D341Med (cell line): ENCODE measurements at regions not wholly inside any gene's neighbourhood (a gene's known extent, or its start where the extent isn't known, plus 50 kb on each side); places are given as distances from the start of the nearest gene placed in this dataset.

ENCODE experiments used
- DNase-seq: peaks from one replicate; pipeline ENCODE4 v3.0.0; 2012; ENCODE audit warnings: low spot score

- DNase-seq, result no peak
Observed at GRCh38 chr4:137310593-137311490, 221.5 kb downstream of the PCDH18 start.

GRCh38 chr4:137310166-137310565, 222.1 kb downstream of the PCDH18 start:
- no peak for DNase-seq

- no peak for DNase-seq
Observed at GRCh38 chr4:137309424-137309823, 222.9 kb downstream of the PCDH18 start.

- no peak for DNase-seq
Observed at GRCh38 chr4:137307806-137308205, 224.5 kb downstream of the PCDH18 start.

GRCh38 chr4:137300776-137301175, 231.5 kb downstream of the PCDH18 start:
- DNase-seq, result no peak

- peak; percentile 17 for DNase-seq
Observed at GRCh38 chr4:137299281-137299680, 233.0 kb downstream of the PCDH18 start.

GRCh38 chr4:137293281-137293680, 239.0 kb downstream of the PCDH18 start:
- no peak for DNase-seq

GRCh38 chr4:137283737-137284136, 248.6 kb downstream of the PCDH18 start:
- no peak for DNase-seq

- DNase-seq, result no peak
Observed at GRCh38 chr4:137278431-137278830, 253.9 kb downstream of the PCDH18 start.

- DNase-seq, result no peak
Observed at GRCh38 chr4:137274404-137274803, 257.9 kb downstream of the PCDH18 start.

GRCh38 chr4:137267024-137267423, 265.3 kb downstream of the PCDH18 start:
- DNase-seq, result no peak

- DNase-seq, result no peak
Observed at GRCh38 chr4:137266511-137266910, 265.8 kb downstream of the PCDH18 start.

- peak; percentile 42 for DNase-seq
Observed at GRCh38 chr4:137263206-137263605, 269.1 kb downstream of the PCDH18 start.

- DNase-seq, result no peak
Observed at GRCh38 chr4:137253949-137254348, 278.3 kb downstream of the PCDH18 start.

GRCh38 chr4:137249112-137249511, 283.2 kb downstream of the PCDH18 start:
- no peak for DNase-seq

- DNase-seq, result no peak
Observed at GRCh38 chr4:137238456-137239162, 293.7 kb downstream of the PCDH18 start.

GRCh38 chr4:137226900-137227299, 305.4 kb downstream of the PCDH18 start:
- DNase-seq, result peak; percentile 28

GRCh38 chr4:137226221-137226620, 306.1 kb downstream of the PCDH18 start:
- DNase-seq, result no peak

- no peak for DNase-seq
Observed at GRCh38 chr4:137213372-137214173, 318.7 kb downstream of the PCDH18 start.

GRCh38 chr4:137212601-137213000, 319.7 kb downstream of the PCDH18 start:
- DNase-seq, result no peak

GRCh38 chr4:137209240-137209639, 323.1 kb downstream of the PCDH18 start:
- DNase-seq, result no peak

GRCh38 chr4:137206781-137207180, 325.5 kb downstream of the PCDH18 start:
- DNase-seq, result no peak
